B cell (primary cell): ENCODE measurements at regions not wholly inside any gene's neighbourhood (a gene's known extent, or its start where the extent isn't known, plus 50 kb on each side); places are given as distances from the start of the nearest gene placed in this dataset.

ENCODE experiments used
- ATAC-seq: fragments of 200-7000 bp; cut with Tn5 transposase; one replicate; pipeline ENCODE4 v1.10.0; 2021; ENCODE audit warnings: low read depth, mild to moderate bottlenecking, moderate number of reproducible peaks, moderate library complexity
- CTCF ChIA-PET: fragments of 350-600 bp; sonication (Branson Sonifier 250); formaldehyde crosslinking; loops from one replicate; lab custom pipeline; 2021; ENCODE audit warnings: antibody characterized with exemption, inconsistent platforms; lab: Charles Lee
- POLR2A ChIA-PET: fragments of 350-600 bp; sonication (Branson Sonifier 250); formaldehyde crosslinking; loops from one replicate; lab custom pipeline; 2021; ENCODE audit warnings: antibody characterized with exemption; lab: Charles Lee
- DNase-seq: peaks from one replicate; pipeline ENCODE4 v3.0.0; 2013
- H2AFZ ChIP-seq: 2 replicates; pipeline ENCODE4 v1.6.1; 2012; ENCODE audit warnings: mild to moderate bottlenecking, low read depth, low read length; ENCODE audit not compliant: insufficient read depth, poor library complexity, severe bottlenecking
- H3K27ac ChIP-seq, 2 donors: 1 replicate in 1 of 2; 2 replicates in 1 of 2; pipeline ENCODE4 v1.5.1; 2012 to 2013; ENCODE audit warnings: low read length in 2 of 2, mild to moderate bottlenecking in 2 of 2, moderate library complexity in 1 of 2
- H3K27me3 ChIP-seq, 4 experiments: fragments of 200-600 bp in 1 of 4; sonication (generic) in 1 of 4; replicated peaks in 1 of 4; 1 replicate in 2 of 4; 2 replicates in 2 of 4; pipeline versions ENCODE4 v1.6.1 to v1.7.0; 2013 to 2016; ENCODE audit warnings: low read length in 3 of 4, mild to moderate bottlenecking in 2 of 4, mixed read lengths in 1 of 4, moderate library complexity in 1 of 4; ENCODE audit not compliant: insufficient read depth in 4 of 4, control insufficient read depth in 3 of 4; ENCODE audit errors: control extremely low read depth in 1 of 4
- H3K36me3 ChIP-seq, 2 experiments: replicated peaks in 1 of 2; 1 replicate in 1 of 2; 2 replicates in 1 of 2; pipeline versions ENCODE4 v1.6.1 to v1.7.1; 2013; ENCODE audit warnings: low read length in 1 of 2; ENCODE audit not compliant: insufficient read depth in 2 of 2, control insufficient read depth in 1 of 2; ENCODE audit errors: control extremely low read depth in 1 of 2, extremely low read depth in 1 of 2
- H3K4me1 ChIP-seq, 2 donors: fragments of 200-600 bp in 1 of 2; sonication (generic) in 1 of 2; 1 replicate in 1 of 2; 2 replicates in 1 of 2; pipeline versions ENCODE4 v1.5.1 to v1.6.1; 2013 to 2017; ENCODE audit warnings: low read length in 2 of 2; ENCODE audit not compliant: control insufficient read depth in 2 of 2, insufficient read depth in 2 of 2
- H3K4me2 ChIP-seq: replicated peaks from 2 replicates; pipeline ENCODE3; 2012; ENCODE audit warnings: mild to moderate bottlenecking, low read depth, low read length; ENCODE audit not compliant: poor library complexity, severe bottlenecking
- H3K4me3 ChIP-seq, 5 experiments: fragments of 200-600 bp in 1 of 5; sonication (generic) in 1 of 5; 1 replicate in 3 of 5; 2 replicates in 2 of 5; pipeline versions ENCODE4 v1.5.1 to v1.7.0; 2011 to 2016; ENCODE audit warnings: low read length in 4 of 5, mild to moderate bottlenecking in 4 of 5, low read depth in 2 of 5, control low read depth in 1 of 5, moderate library complexity in 1 of 5; ENCODE audit not compliant: insufficient read depth in 1 of 5; ENCODE audit errors: control extremely low read depth in 1 of 5, extremely low read depth in 1 of 5
- H3K79me2 ChIP-seq: fragments of 200-600 bp; sonication (generic); one replicate; pipeline ENCODE4 v1.6.0; 2016; ENCODE audit warnings: low read length; ENCODE audit not compliant: control insufficient read depth, insufficient read depth
- H3K9ac ChIP-seq: fragments of 200-600 bp; sonication (generic); 2 replicates; pipeline ENCODE4 v1.6.1; 2017; ENCODE audit warnings: mild to moderate bottlenecking, low read length, moderate library complexity
- H3K9me3 ChIP-seq, 3 donors: one replicate each; pipeline versions ENCODE4 v1.6.1 to v1.7.1; 2013; ENCODE audit warnings: low read length in 2 of 3; ENCODE audit not compliant: control insufficient read depth in 2 of 3, insufficient read depth in 1 of 3; ENCODE audit errors: control extremely low read depth in 1 of 3
- H4K20me1 ChIP-seq: 2 replicates; pipeline ENCODE4 v1.6.0; 2012; ENCODE audit warnings: mild to moderate bottlenecking, low read length; ENCODE audit not compliant: insufficient read depth, control insufficient read depth, poor library complexity, severe bottlenecking
- H3K27ac Mint-ChIP-seq: one replicate; pipeline ENCODE4 v1.8.0; 2021; ENCODE audit warnings: mixed read lengths
- H3K27me3 Mint-ChIP-seq: one replicate; pipeline ENCODE4 v1.8.0; 2021; ENCODE audit warnings: mixed read lengths
- H3K4me1 Mint-ChIP-seq: one replicate; pipeline ENCODE4 v1.8.0; 2021; ENCODE audit warnings: mixed read lengths
- H3K4me3 Mint-ChIP-seq: one replicate; pipeline ENCODE4 v1.8.0; 2021; ENCODE audit warnings: mixed read lengths
- H3K9me3 Mint-ChIP-seq: one replicate; pipeline ENCODE4 v1.8.0; 2022; ENCODE audit warnings: mixed read lengths; ENCODE audit not compliant: insufficient read depth
- EZH2 ChIP-seq: IDR thresholded peaks from 2 replicates; pipeline ENCODE4 v1.6.1; 2012; ENCODE audit warnings: borderline replicate concordance, low read depth, mild to moderate bottlenecking, moderate library complexity, low read length; ENCODE audit not compliant: insufficient read depth, poor library complexity, severe bottlenecking
- WGBS: methylation state at CpG from one replicate; pipeline ENCODE4 v1.1.5; 2013; ENCODE audit warnings: missing lambda C conversion rate; ENCODE audit not compliant: insufficient coverage; 5-methylcytosine and 5-hydroxymethylcytosine counted together
- intact Hi-C: fragments of 100-400 bp; cut with micrococcal nuclease; formaldehyde crosslinking; loops from one replicate; pipeline ENCODE4 v1.10.0; 2022
- TF ChIP-seq, protein P1 (sequence below): fragments of 200-600 bp; IDR thresholded peaks from one replicate; pipeline ENCODE4 v1.8.0; 2022; ENCODE audit warnings: antibody characterized with exemption, mild to moderate bottlenecking

DNA sequence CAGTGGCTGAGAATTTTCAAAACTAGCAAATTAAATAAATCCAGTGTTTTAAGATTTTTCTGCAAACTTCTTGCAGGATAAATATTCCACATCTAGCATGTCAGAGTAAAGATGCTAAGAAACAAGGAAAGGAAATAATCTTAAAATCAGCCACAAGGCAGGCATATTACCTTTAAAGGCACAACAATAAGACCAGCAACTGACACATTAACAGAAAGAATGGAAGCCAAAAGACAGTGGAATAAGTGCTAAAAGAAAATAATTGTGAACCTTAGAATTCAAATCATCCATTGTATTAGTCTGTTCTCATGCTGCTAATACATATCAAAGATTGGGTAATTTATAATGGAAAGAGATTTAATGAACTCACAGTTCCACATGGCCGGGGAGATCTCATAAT lies 132.4 kb downstream of the FAR1 start:
- Histone ChIP-seq H3K4me1 (no peaks in the 10 kb centered on the region), H3K4me2 (no peak overlapping the region), H4K20me1 (no peaks in the 10 kb centered on the region), H3K27ac (no peak overlapping the region), H3K4me3 (no peak overlapping the region), H3K79me2 (no peaks in the 10 kb centered on the region), H3K9me3 (peaks cover 3 to 5% (median 4%) of the 10 kb centered on the region in 3 donors), H3K9ac (no peak overlapping the region), H2AFZ (no peak overlapping the region), H3K36me3 (no peaks in the 10 kb centered on the region), H3K27me3 (no peaks in the 10 kb centered on the region)
- Mint-ChIP-seq H3K27me3 (peaks cover 7% of the 10 kb centered on the region), H3K9me3 (peaks cover 13% of the 10 kb centered on the region), H3K27ac (no peak overlapping the region), H3K4me3 (no peak overlapping the region), H3K4me1 (no peaks in the 10 kb centered on the region)
- TF ChIP-seq, protein P1, sequence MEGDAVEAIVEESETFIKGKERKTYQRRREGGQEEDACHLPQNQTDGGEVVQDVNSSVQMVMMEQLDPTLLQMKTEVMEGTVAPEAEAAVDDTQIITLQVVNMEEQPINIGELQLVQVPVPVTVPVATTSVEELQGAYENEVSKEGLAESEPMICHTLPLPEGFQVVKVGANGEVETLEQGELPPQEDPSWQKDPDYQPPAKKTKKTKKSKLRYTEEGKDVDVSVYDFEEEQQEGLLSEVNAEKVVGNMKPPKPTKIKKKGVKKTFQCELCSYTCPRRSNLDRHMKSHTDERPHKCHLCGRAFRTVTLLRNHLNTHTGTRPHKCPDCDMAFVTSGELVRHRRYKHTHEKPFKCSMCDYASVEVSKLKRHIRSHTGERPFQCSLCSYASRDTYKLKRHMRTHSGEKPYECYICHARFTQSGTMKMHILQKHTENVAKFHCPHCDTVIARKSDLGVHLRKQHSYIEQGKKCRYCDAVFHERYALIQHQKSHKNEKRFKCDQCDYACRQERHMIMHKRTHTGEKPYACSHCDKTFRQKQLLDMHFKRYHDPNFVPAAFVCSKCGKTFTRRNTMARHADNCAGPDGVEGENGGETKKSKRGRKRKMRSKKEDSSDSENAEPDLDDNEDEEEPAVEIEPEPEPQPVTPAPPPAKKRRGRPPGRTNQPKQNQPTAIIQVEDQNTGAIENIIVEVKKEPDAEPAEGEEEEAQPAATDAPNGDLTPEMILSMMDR = no peak
- no peak for TF ChIP-seq EZH2
- DNase-seq (no peak), ATAC-seq (no peak)
- ChIA-PET POLR2A (no interaction called here), CTCF (no interaction called here)
- 100% methylated on average over 1 of the region's 1 CpG for WGBS
- intact Hi-C loops = no loop called here

- peaks cover 9% of the 10 kb centered on the region for H3K9me3 Mint-ChIP-seq
- H3K9ac ChIP-seq = no peak overlapping the region
- H4K20me1 ChIP-seq = no peaks in the 10 kb centered on the region
- no peak overlapping the region for H3K27ac ChIP-seq
- H3K4me3 ChIP-seq = no peak overlapping the region
- H3K27ac Mint-ChIP-seq = no peak overlapping the region
- ChIA-PET POLR2A (no interaction called here), CTCF (no interaction called here)
- H3K4me2 ChIP-seq = no peak overlapping the region
- H3K4me1 ChIP-seq = no peaks in the 10 kb centered on the region
- no peak overlapping the region for H2AFZ ChIP-seq
- TF ChIP-seq, protein P1 = no peak
- TF ChIP-seq EZH2 = no peak
- H3K9me3 ChIP-seq = peaks cover 0 to 5% (median 2%) of the 10 kb centered on the region in 3 donors
- no peaks in the 10 kb centered on the region for H3K36me3 ChIP-seq
- 46% methylated on average over 1 of the region's 2 CpGs for WGBS
- no peak for ATAC-seq
- H3K79me2 ChIP-seq = no peaks in the 10 kb centered on the region
- no peak overlapping the region for H3K4me3 Mint-ChIP-seq
- DNase-seq = no peak
- peaks cover 8% of the 10 kb centered on the region for H3K27me3 Mint-ChIP-seq
- no peaks in the 10 kb centered on the region for H3K4me1 Mint-ChIP-seq
- intact Hi-C loops = no loop called here
- H3K27me3 ChIP-seq = no peaks in the 10 kb centered on the region
Observed at GRCh38 chr11:13818325-13818724, 144.2 kb upstream of the SPON1 start.
